Progenitor cell of endocrine pancreas (in vitro differentiated cells): ENCODE measurements at regions not wholly inside any gene's neighbourhood (a gene's known extent, or its start where the extent isn't known, plus 50 kb on each side); places are given as distances from the start of the nearest gene placed in this dataset.

Experiments used
- DNase-seq: peaks from one replicate; pipeline ENCODE4 v3.0.0; 2021; ENCODE audit warnings: low spot score; ENCODE audit not compliant: unreplicated experiment
- H3K27ac Mint-ChIP-seq: 2 replicates; pipeline ENCODE4 v1.8.0; 2021; ENCODE audit warnings: mild to moderate bottlenecking, moderate library complexity, mixed read lengths
- H3K27me3 Mint-ChIP-seq: 2 replicates; pipeline ENCODE4 v1.8.0; 2021; ENCODE audit warnings: mixed read lengths
- H3K36me3 Mint-ChIP-seq: 2 replicates; pipeline ENCODE4 v1.8.0; 2022; ENCODE audit warnings: mixed read lengths; ENCODE audit not compliant: insufficient read depth
- H3K4me1 Mint-ChIP-seq: 2 replicates; pipeline ENCODE4 v1.8.0; 2021; ENCODE audit warnings: low read depth, mixed read lengths
- H3K4me3 Mint-ChIP-seq: 2 replicates; pipeline ENCODE4 v1.8.0; 2021; ENCODE audit warnings: low read depth, mild to moderate bottlenecking, moderate library complexity, mixed read lengths
- H3K9me3 Mint-ChIP-seq: 2 replicates; pipeline ENCODE4 v1.8.0; 2021; ENCODE audit warnings: low read depth, mixed read lengths
- CTCF ChIP-seq: fragments of 200-600 bp; sonication (generic); IDR thresholded peaks from one replicate; pipeline ENCODE4 v1.5.0; 2021; ENCODE audit warnings: antibody characterized with exemption, mild to moderate bottlenecking; ENCODE audit not compliant: unreplicated experiment

- Mint-ChIP-seq H3K4me1 (peaks cover 4% of the 10 kb centered on the region), H3K4me3 (no peak overlapping the region), H3K27me3 (no peaks in the 10 kb centered on the region), H3K27ac (no peak overlapping the region), H3K9me3 (no peaks in the 10 kb centered on the region), H3K36me3 (no peaks in the 10 kb centered on the region)
- no peak for DNase-seq
- peak; percentile 90 for TF ChIP-seq CTCF
Measured at GRCh38 chr1:165073185-165074007, 283.1 kb downstream of the LMX1A start.

- H3K4me1 Mint-ChIP-seq, result peaks cover 4% of the 10 kb centered on the region
- TF ChIP-seq CTCF, result no peak
- no peaks in the 10 kb centered on the region for H3K36me3 Mint-ChIP-seq
- no peak overlapping the region for H3K27ac Mint-ChIP-seq
- H3K9me3 Mint-ChIP-seq, result no peaks in the 10 kb centered on the region
- no peaks in the 10 kb centered on the region for H3K27me3 Mint-ChIP-seq
- no peak for DNase-seq
- no peak overlapping the region for H3K4me3 Mint-ChIP-seq
Measured at GRCh38 chr1:165070675-165071074, 285.8 kb downstream of the LMX1A start.

GRCh38 chr1:165069829-165070228 lies 286.7 kb downstream of the LMX1A start:
- H3K4me3 Mint-ChIP-seq, result no peak overlapping the region
- no peaks in the 10 kb centered on the region for H3K27me3 Mint-ChIP-seq
- H3K27ac Mint-ChIP-seq, result no peak overlapping the region
- DNase-seq, result no peak
- H3K4me1 Mint-ChIP-seq, result peaks cover 4% of the 10 kb centered on the region
- no peak for TF ChIP-seq CTCF
- no peaks in the 10 kb centered on the region for H3K36me3 Mint-ChIP-seq
- no peaks in the 10 kb centered on the region for H3K9me3 Mint-ChIP-seq

- no peak for DNase-seq
- Mint-ChIP-seq H3K27ac (no peak overlapping the region), H3K4me1 (peaks cover 4% of the 10 kb centered on the region), H3K4me3 (no peak overlapping the region), H3K27me3 (no peaks in the 10 kb centered on the region), H3K9me3 (no peaks in the 10 kb centered on the region), H3K36me3 (no peaks in the 10 kb centered on the region)
- TF ChIP-seq CTCF, result no peak
Measured at GRCh38 chr1:165068741-165069140, 287.8 kb downstream of the LMX1A start.

GRCh38 chr1:165067829-165068228 lies 288.7 kb downstream of the LMX1A start:
- Mint-ChIP-seq H3K36me3 (no peaks in the 10 kb centered on the region), H3K27ac (no peak overlapping the region), H3K27me3 (no peaks in the 10 kb centered on the region), H3K4me3 (no peak overlapping the region), H3K9me3 (no peaks in the 10 kb centered on the region), H3K4me1 (no peaks in the 10 kb centered on the region)
- no peak for DNase-seq
- TF ChIP-seq CTCF, result no peak
